ENCODE measurements at regions not wholly inside any gene's neighbourhood (a gene's known extent, or its start where the extent isn't known, plus 50 kb on each side); places are given as distances from the start of the nearest gene placed in this dataset.
"Not testable (repeated sequence)": the region's sequence is repeated elsewhere in the genome, so short reads cannot be mapped to it uniquely, and the experiment has no call there.

DNA sequence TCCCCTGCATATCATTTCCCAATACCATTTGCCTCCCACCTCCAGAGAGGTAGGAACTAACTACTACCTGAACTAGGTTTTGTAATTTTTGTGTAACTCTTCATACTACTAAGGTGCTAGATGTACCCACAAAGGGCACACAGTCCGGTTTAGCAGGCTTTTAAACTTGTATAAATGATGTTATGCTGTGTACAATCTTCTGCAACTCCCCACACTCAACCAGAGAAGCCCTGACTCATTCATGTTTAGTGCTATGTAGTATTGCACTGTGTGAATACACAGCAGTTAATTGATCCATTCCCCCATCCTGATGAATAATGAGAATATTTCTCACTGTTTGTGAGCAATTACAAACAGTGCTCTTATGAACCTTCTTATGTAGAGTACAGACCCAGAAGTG is 285.6 kb downstream of the SMAD2 start:
- WGBS (ENCODE audit: low lambda C conversion rate, missing lambda C conversion rate) = 61% methylated on average over 1 of the region's 1 CpG

GRCh38 chr18:47637551-47637950 is 292.9 kb downstream of the SMAD2 start:
- not testable (repeated sequence) for H3K27ac ChIP-seq; H3K9me3 ChIP-seq (ENCODE audit: low read depth); H3K4me2 ChIP-seq; H3K9me2 ChIP-seq (replicated peaks; ENCODE audit: insufficient read depth); H4K20me1 ChIP-seq (ENCODE audit: insufficient read depth, poor library complexity, severe bottlenecking); H3K79me2 ChIP-seq; H3K4me1 ChIP-seq (ENCODE audit: insufficient read depth); H3K36me3 ChIP-seq (replicated peaks; ENCODE audit: insufficient read depth, low read depth); H3K4me3 ChIP-seq; DNase-seq (ENCODE audit: low spot score); H2AFZ ChIP-seq; H3K27me3 ChIP-seq
- WGBS (ENCODE audit: low lambda C conversion rate, missing lambda C conversion rate) = 79% methylated on average over 10 of the region's 10 CpGs

More for the DNA sequence above, 285.6 kb downstream of the SMAD2 start:
- no peaks in the 10 kb centered on the region for H3K9me3 ChIP-seq (ENCODE audit: low read depth)
- no peaks in the 10 kb centered on the region for H3K9me2 ChIP-seq (replicated peaks; ENCODE audit: insufficient read depth)
- H3K27ac ChIP-seq = no peak overlapping the region
- H3K79me2 ChIP-seq = no peaks in the 10 kb centered on the region
- H3K4me1 ChIP-seq (ENCODE audit: insufficient read depth) = no peaks in the 10 kb centered on the region
- no peak overlapping the region for H3K4me2 ChIP-seq
- no peaks in the 10 kb centered on the region for H3K36me3 ChIP-seq (replicated peaks; ENCODE audit: insufficient read depth, low read depth)
- H4K20me1 ChIP-seq (ENCODE audit: insufficient read depth, poor library complexity, severe bottlenecking) = no peaks in the 10 kb centered on the region
- H3K27me3 ChIP-seq = no peaks in the 10 kb centered on the region
- no peak overlapping the region for H2AFZ ChIP-seq
- DNase-seq (ENCODE audit: low spot score) = no peak
- no peak overlapping the region for H3K4me3 ChIP-seq
- TF ChIP-seq, protein P1, sequence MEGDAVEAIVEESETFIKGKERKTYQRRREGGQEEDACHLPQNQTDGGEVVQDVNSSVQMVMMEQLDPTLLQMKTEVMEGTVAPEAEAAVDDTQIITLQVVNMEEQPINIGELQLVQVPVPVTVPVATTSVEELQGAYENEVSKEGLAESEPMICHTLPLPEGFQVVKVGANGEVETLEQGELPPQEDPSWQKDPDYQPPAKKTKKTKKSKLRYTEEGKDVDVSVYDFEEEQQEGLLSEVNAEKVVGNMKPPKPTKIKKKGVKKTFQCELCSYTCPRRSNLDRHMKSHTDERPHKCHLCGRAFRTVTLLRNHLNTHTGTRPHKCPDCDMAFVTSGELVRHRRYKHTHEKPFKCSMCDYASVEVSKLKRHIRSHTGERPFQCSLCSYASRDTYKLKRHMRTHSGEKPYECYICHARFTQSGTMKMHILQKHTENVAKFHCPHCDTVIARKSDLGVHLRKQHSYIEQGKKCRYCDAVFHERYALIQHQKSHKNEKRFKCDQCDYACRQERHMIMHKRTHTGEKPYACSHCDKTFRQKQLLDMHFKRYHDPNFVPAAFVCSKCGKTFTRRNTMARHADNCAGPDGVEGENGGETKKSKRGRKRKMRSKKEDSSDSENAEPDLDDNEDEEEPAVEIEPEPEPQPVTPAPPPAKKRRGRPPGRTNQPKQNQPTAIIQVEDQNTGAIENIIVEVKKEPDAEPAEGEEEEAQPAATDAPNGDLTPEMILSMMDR (IDR thresholded peaks at IDR 0.05; ENCODE audit: poor library complexity) = no peak
- TF ChIP-seq EZH2phosphoT487 (IDR thresholded peaks at IDR 0.05; ENCODE audit: low read depth, severe bottlenecking, unreplicated experiment) = no peak
- no peak for TF ChIP-seq EZH2 (IDR thresholded peaks at IDR 0.05; ENCODE audit: borderline replicate concordance)

- Histone ChIP-seq H3K27ac (no peak overlapping the region), H3K4me1 (ENCODE audit: insufficient read depth) (no peaks in the 10 kb centered on the region), H4K20me1 (ENCODE audit: insufficient read depth, poor library complexity, severe bottlenecking) (no peaks in the 10 kb centered on the region), H2AFZ (no peak overlapping the region), H3K4me2 (no peak overlapping the region), H3K27me3 (no peaks in the 10 kb centered on the region), H3K4me3 (no peak overlapping the region), H3K9me2 (replicated peaks; ENCODE audit: insufficient read depth) (no peaks in the 10 kb centered on the region), H3K9me3 (ENCODE audit: low read depth) (no peaks in the 10 kb centered on the region), H3K79me2 (no peaks in the 10 kb centered on the region), H3K36me3 (replicated peaks; ENCODE audit: insufficient read depth, low read depth) (no peaks in the 10 kb centered on the region)
- DNase-seq (ENCODE audit: low spot score) = no peak
- WGBS (ENCODE audit: low lambda C conversion rate, missing lambda C conversion rate) = 86% methylated on average over 6 of the region's 6 CpGs
- TF ChIP-seq EZH2 (IDR thresholded peaks at IDR 0.05; ENCODE audit: borderline replicate concordance) (no peak), EZH2phosphoT487 (IDR thresholded peaks at IDR 0.05; ENCODE audit: low read depth, severe bottlenecking, unreplicated experiment) (no peak)
- TF ChIP-seq, protein P1 (IDR thresholded peaks at IDR 0.05; ENCODE audit: poor library complexity) = no peak
Observed at GRCh38 chr18:47635416-47635815, 295.0 kb downstream of the SMAD2 start.

- H3K4me2 ChIP-seq = no peak overlapping the region
- no peaks in the 10 kb centered on the region for H3K4me1 ChIP-seq (ENCODE audit: insufficient read depth)
- H4K20me1 ChIP-seq (ENCODE audit: insufficient read depth, poor library complexity, severe bottlenecking) = no peaks in the 10 kb centered on the region
- H3K27me3 ChIP-seq = no peaks in the 10 kb centered on the region
- DNase-seq (ENCODE audit: low spot score) = no peak
- no peaks in the 10 kb centered on the region for H3K9me2 ChIP-seq (replicated peaks; ENCODE audit: insufficient read depth)
- H3K36me3 ChIP-seq (replicated peaks; ENCODE audit: insufficient read depth, low read depth) = no peaks in the 10 kb centered on the region
- TF ChIP-seq, protein P1 (IDR thresholded peaks at IDR 0.05; ENCODE audit: poor library complexity) = no peak
- TF ChIP-seq EZH2phosphoT487 (IDR thresholded peaks at IDR 0.05; ENCODE audit: low read depth, severe bottlenecking, unreplicated experiment) (no peak), EZH2 (IDR thresholded peaks at IDR 0.05; ENCODE audit: borderline replicate concordance) (no peak)
- WGBS (ENCODE audit: low lambda C conversion rate, missing lambda C conversion rate) = 61% methylated on average over 2 of the region's 2 CpGs
- no peak overlapping the region for H2AFZ ChIP-seq
- H3K4me3 ChIP-seq = no peak overlapping the region
- no peaks in the 10 kb centered on the region for H3K9me3 ChIP-seq (ENCODE audit: low read depth)
- H3K27ac ChIP-seq = no peak overlapping the region
- H3K79me2 ChIP-seq = no peaks in the 10 kb centered on the region
Observed at GRCh38 chr18:47632970-47633635, 297.4 kb downstream of the SMAD2 start.

Measured in hepatocyte (in vitro differentiated cells).